SK-N-SH treated with all-trans-retinoic acid at 6 μM for 48 hours (cell line): ENCODE measurements at regions not wholly inside any gene's neighbourhood (a gene's known extent, or its start where the extent isn't known, plus 50 kb on each side); places are given as distances from the start of the nearest gene placed in this dataset.

Experiments
- CSDC2 ChIP-seq: fragments of 250-450 bp; sonication (Bioruptor Pico); IDR thresholded peaks from 2 replicates; pipeline ENCODE4 v1.5.0; 2020; ENCODE audit warnings: mild to moderate bottlenecking, moderate library complexity
- GLIS3 ChIP-seq: fragments of 250-450 bp; sonication (Bioruptor Pico); IDR thresholded peaks from 2 replicates; pipeline ENCODE4 v1.5.0; 2020; ENCODE audit warnings: mild to moderate bottlenecking, moderate library complexity
- ZNF70 ChIP-seq: fragments of 450-650 bp; formaldehyde crosslinking; IDR thresholded peaks from 2 replicates; pipeline ENCODE4 v1.5.0; 2020; ENCODE audit warnings: mild to moderate bottlenecking, moderate library complexity

- TF ChIP-seq ZNF70 (CRISPR knock-in tag) (no peak), CSDC2 (no peak), GLIS3 (CRISPR knock-in tag) (no peak)
Measured at GRCh38 chr9:96164268-96164683, 137.7 kb downstream of the HSD17B3 start.
